Activated CD8-positive, alpha-beta memory T cell treated with anti-CD3 and anti-CD28 coated beads, Interleukin-2, amount 50 U/mL, for 4 hours (primary cell): ENCODE measurements at regions not wholly inside any gene's neighbourhood (a gene's known extent, or its start where the extent isn't known, plus 50 kb on each side); places are given as distances from the start of the nearest gene placed in this dataset.

ENCODE experiments used
- DNase-seq: peaks from one replicate; pipeline ENCODE4 v3.0.0-alpha.2; 2020

DNA sequence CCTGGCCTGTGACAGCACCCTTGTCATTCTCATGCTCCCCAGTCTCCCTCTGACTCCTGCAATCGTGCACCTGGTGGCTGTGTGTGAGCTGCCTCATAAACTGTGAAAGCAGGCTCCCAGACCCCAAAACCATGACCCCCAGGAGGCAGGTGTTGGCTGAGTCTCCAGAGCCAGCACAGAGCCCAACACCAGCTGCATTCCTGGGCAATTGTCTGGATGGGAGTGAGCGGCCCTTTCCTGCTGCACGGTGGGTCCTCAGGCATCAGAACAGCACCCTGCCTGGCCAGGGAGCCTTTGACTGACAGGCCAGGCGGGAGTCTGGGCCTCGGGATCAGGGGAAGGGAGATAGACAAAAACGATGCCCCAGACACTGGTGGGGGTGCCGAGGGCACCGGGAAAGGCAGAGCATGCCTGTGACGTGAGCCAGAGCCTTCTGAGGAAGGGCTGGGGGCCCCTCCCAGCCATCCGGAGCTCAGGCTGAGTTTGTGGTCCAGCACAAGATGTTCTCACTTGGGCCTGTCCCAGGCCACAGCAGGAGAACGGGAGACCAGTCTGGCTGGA lies 135.1 kb upstream of the GPC1 start:
- no peak for DNase-seq

DNA sequence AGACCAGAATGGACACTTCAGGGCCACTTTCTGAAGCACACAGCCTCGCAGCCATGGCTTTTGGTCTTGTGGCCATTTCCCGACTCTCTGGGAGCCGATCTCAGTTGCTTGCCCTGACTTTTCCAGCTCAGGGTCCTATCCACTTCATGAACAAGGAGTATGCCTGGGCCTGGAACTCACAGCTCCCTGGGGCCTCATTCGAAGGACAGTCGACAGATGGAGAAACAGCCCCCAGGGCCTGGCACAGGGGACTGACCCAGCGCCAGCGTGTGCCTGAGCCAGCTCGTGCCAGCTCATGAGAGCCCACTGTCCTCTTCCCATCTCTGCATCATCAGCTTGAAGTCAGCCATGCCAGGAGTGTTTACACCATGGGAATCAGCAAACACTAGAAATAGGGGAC lies 134.6 kb upstream of the GPC1 start:
- DNase-seq, result peak; percentile 6

DNA sequence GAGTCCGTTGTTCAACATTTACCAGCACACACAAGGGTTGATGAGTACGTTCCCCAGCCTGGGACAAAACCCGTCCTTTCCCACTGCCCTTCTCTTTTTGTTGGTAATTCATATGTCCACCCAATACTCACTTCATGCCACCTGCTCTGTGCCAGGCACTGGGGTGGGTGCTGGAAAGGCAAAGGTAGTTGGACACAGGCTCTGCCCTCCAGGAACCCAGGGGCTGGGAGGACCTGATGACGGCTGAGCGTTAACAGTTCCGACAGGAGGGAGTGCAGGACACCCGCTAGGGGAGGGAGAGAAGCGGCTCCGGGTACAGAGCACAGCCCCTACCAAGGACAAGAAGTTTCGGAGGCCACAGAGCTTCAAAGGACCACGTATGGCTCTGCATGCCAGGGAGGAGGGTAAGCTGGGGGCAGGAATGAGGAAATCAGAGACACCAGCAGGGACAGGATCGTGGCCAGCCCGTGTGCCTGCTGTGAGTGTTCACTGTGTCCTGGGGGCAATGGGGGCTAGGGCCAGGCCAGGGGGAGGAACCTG lies 134.1 kb upstream of the GPC1 start:
- DNase-seq, result peak; percentile 6

DNA sequence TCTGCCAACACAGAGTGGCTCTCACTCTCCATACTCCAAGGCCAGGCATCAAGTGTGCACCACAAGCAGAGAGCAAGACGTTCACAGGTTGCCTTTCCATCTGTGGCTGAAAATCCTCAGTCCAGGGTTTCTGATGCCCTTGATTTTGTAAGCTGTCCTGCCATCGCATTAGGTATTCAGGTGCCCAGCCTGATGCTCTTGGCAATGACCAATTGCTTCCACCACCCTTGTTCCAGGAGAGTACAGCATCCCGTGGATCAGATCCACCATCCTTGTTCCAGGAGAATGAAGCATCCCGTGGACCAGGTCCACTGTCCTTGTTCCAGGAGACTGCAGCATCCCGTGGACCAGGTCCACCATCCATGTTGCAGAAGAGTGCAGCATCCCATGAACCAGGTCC lies 133.4 kb upstream of the GPC1 start:
- peak; percentile 1 for DNase-seq

DNA sequence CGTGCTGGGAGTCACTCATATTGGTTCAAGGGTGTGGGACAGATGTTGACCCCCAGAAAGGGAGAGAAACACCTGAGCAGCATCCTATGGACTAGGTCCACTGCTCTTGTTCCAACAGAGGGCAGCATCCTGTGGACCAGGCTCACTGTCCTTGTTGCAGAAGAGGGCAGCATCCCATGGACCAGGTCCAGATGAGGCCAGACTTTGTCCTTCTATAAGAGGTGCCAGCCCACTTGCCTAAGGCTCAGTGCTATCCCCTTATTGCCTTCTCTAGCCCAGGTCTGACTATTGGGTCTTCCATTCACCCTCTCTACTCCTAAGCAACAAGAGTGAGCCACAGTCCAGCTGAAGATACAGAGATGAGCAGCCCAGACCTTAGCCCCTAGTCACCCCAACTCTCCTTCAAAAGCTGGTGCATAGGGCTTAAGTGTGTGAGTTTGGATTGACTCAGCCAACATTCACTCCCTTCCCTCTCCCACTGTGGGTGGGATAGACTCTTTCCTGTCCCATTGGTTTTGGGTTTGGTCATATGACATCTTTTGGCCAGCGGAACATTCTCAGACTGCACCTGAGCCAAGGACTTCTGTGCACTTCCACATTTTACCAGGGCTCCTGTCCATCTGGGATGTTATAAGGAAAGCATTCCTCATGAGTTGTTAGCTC lies 132.4 kb upstream of the GPC1 start:
- DNase-seq, result no peak

DNA sequence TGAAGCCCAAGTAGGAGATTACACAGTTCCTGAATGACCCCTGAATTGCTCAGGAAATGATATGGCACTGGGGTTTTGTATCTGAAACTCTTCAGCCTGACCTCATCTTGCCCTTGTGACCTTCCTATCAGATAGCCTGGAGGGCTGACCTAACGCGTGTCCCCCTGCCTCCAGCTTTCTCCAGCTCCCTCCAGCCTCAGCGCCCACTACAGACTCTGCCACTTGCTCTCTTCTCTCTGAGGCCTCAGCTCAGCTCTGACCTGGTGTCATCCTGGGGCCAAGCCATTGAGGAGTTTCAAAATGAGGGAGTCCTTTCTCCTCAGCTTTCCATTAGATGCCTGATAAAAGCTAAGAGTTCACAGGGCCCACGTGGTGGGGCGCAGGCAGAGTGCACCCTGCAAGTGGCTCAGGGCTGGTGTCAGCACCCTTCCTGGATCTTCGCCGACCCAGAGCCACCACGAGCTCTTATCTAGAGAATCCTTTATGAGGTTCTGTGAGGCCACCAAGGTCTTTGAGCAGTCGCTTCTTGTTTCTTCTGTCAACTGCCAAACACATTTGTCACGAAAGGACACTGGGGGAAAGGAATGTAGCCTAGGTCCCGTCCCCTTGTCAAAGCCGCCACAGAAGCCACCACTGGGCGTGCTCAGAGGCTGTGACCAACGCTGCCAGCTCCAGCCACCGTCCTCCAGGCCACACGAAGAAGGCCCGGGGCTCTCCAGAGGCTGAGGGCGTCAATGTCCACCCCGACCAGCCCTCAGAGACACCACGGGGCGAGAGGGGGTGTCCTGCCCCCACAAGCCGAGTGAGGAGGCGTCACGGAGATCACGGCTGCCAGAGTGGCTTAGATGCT lies 131.3 kb upstream of the GPC1 start:
- DNase-seq, result peak; percentile 13

DNA sequence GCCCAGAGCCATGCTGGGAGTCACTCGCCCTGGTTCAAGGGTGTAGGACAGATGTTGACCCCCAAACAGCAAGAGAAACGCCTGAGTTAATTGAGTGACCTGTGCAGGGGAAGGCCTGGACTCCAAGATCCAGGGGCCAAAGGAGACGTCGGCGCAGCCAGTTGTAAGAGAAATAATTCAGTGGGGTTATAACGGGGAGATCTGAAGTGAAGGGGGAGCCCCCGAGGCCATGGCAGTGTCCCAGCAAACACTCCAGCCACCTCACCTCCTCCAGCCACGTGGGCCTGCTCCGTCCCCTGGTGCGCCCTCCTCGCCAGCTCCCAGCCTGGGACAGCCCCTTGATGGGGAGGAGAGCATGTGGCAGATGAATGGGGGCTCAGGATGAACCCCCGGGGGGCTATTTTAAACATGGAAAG lies 130.7 kb upstream of the GPC1 start:
- peak; percentile 5 for DNase-seq

DNA sequence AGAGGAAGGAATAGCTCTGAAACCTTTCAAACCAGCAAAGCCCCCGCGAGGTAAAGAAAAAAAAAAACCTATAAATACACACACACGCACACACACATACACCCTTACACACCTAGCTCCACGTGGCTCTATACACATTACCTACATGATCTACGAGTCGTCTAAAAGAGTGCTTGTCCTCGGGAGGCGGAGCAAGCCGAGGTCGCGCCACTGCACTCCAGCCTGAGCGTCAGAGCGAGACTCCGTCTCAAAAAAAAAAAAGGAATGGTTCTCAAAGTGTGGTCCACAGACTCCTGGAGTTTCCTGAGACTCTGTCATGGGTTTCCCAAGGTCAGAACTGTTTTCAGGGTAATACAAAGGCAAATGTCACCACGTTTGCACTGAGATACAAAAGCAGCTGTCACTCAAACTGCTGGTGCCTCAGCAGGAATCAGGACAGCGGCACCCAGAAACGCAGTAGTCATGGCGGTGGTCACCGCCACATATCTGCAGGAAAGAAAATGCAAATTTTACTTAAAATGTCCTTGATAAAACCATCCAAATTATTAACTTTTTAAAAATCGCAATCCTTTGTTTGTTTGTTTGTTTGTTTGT lies 130.0 kb upstream of the GPC1 start:
- no peak for DNase-seq

DNA sequence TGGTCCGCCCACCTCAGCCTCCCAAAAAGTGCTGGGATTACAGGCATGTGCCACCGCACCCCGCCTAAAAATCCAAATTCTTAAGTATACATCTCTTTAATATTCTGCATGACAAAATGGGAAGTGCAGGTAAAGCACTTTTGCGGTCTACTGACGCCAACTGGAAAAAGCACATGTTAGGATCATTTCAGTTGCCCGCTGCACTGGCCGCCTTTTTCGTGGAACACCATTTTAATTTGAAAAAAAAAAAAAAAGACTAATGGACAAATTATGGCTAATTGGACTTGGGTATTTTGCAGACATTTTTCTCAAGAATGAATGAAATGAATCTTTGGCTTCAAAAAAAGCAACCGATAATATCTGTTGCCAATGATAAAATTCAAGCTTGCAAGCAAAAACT lies 129.3 kb upstream of the GPC1 start:
- no peak for DNase-seq

DNA sequence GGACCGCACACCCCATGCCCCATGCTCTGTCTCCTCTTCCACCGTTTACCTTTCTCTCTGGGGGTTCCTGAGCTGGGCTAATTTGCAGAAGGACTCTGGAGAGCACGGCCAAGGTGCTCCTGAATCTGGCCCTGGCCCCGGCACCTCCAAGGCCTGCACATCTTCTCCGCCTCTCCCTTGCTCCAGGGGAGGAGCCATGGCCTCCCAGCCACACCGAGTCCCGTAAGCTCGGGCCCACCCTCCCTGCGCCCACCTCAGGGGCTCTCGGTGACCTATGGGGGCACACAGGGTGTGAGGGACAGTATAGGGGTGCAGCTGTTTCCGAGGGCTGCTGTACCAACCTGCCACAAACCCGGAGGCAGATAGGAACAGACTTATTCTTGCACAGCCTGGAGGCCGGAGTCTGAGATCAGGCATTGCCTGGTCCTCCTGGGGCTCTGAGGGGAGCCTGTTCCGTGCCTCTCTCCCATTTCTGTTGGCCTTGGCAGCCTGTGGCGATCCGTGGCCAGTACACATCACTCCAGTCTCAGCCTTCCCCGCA lies 127.3 kb upstream of the GPC1 start:
- no peak for DNase-seq

DNA sequence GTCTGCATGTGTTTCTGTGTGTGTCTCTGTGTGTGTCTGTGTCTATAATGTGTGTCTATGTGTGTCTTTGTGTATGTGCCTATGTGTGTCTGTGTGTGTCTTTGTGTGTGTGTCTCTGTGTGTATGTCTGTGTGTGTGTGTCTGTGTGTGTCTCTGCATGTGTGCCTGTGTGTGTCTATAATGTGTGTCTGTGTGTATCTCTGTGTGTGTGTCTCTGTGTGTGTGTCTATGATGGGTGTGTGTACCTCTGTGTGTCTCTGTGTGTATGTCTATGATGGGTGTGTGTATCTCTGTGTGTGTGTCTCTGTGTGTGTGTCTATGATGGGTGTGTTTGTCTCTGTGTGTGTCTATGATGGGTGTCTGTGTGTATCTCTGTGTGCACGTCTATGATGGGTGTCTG lies 126.2 kb upstream of the GPC1 start:
- DNase-seq, result no peak

DNA sequence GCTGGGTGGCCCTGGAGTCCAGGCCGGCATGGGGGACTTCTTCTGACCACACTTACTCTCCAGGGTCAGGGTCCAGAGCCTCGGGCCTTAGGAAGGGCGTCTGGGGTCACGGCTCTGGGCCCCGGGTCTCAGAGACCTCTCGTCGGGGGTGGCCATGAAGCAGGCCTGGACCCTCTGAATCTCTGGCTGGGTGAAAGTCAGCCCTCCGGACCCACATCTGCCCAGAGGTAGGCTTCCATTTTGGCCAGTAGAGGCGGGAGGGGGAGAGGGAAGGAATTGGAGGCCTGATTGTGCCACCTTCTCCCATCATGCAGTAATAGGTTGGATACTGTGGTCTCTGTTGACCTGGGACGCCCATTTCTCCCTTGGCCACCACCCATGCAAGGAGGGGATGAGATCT lies 125.3 kb upstream of the GPC1 start:
- no peak for DNase-seq

DNA sequence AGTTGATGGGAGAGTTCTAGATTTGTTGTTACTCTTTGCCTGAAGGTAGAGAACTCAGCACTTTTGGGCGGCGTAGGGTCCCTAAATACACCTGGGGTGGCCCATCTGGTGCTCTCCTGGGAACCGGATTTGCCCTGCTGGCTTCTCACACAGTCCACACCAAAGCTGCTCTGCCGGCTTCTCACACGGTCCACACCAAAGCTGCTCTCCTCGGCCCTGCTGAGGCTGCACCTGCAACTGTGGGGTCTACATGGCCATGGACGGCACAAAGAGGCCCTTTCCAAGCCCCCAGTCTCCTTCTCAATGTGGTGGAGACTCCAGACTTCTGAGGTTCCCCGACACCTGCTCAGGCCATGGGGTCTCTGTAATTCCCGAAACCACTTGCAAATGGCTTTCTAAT lies 124.8 kb upstream of the GPC1 start:
- no peak for DNase-seq

DNA sequence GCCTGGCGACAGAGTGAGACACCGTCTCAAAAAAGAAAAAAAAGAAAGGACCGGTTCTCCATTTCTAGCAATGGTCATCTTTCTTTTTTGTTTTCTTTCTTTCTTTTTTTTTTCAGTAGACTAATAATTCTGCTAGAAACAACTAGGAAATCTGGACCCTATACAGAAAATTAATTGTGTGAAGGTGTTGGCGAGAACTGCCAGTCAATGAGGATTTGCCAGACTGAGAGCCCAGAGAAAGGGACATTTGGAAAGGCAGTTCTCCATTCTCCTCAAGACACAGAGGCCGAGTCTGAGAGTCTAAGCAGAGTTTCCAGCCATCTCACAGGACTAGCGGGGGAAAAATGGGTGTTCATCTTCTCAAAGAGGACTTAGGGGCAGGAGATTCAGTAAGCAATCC lies 123.6 kb upstream of the GPC1 start:
- no peak for DNase-seq

DNA sequence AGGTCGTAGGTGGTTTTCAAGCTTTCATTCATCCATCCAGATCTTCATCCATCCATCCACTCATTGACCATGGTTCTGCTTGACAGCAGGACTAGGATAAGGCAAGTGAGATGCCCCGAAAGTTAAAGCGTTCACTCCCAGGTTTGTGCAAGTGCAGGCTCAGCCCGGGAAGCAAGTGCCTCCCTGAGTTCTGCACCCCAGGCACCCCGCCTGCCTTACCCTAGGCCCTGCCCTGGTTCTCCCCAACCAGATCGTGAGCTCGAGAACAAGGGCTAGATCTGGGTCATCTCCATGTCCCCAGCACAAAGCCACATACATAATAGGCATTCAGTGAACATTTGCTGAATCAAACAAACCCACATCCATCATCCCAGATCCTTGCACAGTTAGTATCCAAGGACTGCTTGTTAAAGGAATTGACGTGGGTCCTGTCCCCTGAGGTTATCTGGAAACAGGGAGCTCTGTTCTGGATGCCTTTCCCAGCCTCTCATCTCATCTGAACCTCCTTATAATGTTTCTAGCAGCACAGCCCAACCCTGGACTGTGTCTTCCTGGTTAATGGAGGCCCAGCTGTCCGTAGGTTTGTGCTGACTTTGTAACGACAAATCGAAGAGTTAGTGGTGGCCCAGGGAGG lies 116.1 kb upstream of the GPC1 start:
- DNase-seq, result no peak

DNA sequence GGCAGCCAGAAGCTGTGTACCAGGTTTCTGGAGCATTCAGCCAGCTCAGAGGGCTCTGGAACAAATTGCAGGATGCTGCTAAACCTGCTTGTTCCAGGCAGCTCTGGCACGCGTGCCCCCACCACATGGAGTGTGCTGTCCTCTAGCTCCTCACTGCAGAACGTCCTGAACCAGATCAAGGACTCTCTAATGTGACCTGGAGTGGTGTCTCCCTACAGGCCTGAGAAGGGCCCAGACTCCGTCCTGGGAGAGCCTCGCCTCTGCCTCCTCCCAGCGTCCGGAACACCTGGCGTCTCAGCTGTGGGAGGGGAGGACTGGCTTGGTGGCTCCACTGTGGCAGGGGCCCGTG lies 115.6 kb upstream of the GPC1 start:
- no peak for DNase-seq

DNA sequence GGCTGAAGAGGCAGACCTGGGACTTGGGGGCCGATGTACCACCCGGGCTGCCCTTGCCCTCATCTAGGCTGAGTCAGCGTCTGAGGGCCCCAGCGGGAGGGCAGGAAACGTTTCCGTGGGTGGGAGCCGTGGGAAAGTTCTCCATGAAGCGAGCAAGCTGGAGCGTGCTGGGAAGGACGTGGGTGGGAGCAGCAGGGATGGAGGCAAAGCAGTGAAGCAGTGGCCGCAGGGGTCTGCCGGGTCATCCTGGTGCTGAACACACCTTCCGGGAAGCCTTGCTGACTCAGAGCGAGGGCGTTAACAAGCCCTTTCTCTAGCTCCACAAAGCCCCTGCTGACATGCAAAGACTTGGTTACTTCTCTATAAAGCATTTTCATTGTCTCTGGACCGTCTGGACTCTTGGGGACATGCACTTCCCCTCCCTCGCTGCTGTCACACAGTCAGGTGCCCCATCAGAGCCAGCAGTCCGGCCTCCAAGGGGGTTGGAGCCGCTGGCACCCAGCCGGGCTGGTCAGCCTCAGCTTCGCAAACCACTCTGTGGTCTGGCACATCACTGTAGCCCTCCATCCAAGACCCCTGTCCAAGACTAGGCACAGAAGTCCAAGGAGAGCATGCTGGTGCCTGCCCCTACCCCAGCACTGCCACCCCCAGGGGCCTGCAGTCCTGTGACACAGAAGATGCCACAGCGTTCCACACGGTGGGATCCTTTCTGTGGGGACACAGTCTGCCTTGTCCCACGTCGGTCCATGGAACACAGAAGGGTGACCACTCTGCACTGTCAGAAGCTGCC lies 115.1 kb upstream of the GPC1 start:
- DNase-seq, result no peak

DNA sequence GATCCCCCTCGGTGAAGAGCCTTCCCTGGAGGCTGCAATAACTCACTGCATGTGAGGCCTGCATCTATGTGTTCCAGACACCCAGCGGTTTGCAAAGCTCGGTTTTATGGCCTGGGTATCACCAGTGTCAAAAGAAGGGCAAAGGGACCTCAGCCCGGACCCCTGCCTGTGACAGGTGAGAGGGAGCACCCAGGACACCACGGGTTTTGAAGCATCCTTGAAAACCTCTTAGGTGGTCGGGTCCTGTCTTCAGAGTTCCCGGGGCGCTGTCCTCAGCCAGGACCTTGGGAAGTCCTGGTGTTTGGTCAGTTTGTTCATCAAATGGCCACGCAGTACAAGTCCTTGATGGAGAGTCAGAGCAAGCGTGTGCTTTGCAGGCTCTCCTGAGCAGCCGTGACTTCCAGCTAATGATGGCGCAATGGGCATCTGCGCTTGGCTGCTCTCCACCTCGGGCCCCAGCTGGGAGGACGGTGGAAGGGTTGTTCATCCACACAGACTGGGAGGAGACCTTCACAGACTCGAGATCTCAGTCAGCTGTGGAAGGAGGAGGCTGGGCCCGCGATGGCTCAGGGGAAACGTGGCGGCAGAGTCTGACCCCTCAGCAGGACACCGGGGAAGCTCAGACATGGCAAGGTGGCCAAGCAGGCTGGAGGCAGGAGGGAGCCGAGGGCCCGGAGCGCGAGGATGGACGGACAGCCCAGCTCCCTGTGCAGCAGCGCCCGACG lies 113.1 kb upstream of the GPC1 start:
- no peak for DNase-seq

DNA sequence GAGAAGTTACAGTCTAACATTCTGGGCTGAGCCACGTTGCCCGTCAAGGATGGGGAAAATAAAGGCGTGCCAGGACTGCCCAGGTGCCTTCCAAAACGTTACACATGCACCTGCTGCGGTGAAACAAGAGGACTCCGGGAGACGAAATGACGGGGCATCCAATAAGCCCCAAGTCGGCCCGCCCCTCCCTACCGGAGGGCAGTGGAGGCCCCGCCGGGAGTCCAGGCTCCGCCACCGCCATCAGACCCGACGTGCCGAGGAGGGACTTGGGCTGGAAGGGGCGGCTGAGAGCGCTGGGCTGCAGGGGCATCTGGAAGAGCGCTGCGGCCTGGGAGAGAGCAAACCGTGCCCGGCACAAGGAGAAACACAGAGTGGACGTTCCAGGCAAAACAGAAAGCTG lies 112.5 kb upstream of the GPC1 start:
- DNase-seq, result no peak

DNA sequence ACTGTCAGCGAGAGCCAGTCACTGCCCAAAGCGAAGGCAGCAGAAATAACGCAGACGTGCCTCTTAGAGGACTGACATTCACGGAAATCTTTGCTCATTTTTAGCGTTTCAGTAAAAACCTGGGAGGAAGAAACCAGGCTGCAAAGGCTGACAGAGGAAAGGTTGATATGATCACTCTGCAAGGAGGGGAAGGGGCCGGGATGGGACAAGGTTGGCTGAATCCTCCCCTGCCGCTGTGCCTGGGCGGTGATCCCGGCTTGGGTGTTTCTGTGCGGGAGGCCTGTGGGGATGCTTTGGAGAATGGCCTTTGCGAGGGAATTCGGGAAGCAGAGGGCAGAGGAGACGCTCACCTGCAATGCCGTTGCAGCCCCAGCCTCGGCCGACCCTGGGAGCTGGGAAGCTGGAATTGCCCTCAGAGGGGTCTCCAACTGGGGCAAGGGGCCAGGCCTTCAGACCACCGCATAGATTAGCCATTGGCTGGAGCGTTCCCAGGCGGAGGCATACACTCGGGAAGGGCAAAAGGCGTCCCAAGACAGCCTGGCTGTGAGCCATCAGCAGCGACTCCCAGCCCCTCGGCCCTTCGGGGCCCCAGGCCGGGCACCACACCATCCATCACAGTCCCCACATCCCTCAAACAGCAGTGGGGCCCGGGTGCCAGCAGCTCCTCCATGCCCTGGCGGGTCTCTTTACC lies 111.7 kb upstream of the GPC1 start:
- DNase-seq, result no peak
